H1 (cell line): ENCODE measurements at regions not wholly inside any gene's neighbourhood (a gene's known extent, or its start where the extent isn't known, plus 50 kb on each side); places are given as distances from the start of the nearest gene placed in this dataset.

Source experiments
- CTCF ChIA-PET: fragments of 300-600 bp; sonication (Branson Sonifier 250); formaldehyde crosslinking; loops from one replicate; lab custom pipeline; 2021; ENCODE audit not compliant: partially characterized antibody; lab: Charles Lee
- POLR2A ChIA-PET: fragments of 300-600 bp; sonication (Branson Sonifier 250); formaldehyde crosslinking; loops from one replicate; lab custom pipeline; 2021; ENCODE audit warnings: inconsistent platforms; ENCODE audit not compliant: partially characterized antibody; lab: Charles Lee
- DNase-seq, 2 experiments: peaks; one replicate each; pipeline versions ENCODE4 v3.0.0 to v3.0.0-alpha.2; 2010 to 2022; ENCODE audit warnings: low spot score in 2 of 2, low read depth in 1 of 2, mixed read lengths in 1 of 2
- FAIRE-seq: peaks from 2 replicates; lab custom pipeline; 2011; peaks lifted over from hg19 to GRCh38; lab: Jason Lieb, UNC
- H2AFZ ChIP-seq: 2 replicates; pipeline ENCODE4 v1.8.1; 2012; ENCODE audit warnings: low read length, inconsistent platforms
- H2AK5ac ChIP-seq: 2 replicates; pipeline ENCODE4 v1.6.1; 2013; ENCODE audit warnings: low read depth, low read length
- H2BK120ac ChIP-seq: replicated peaks from 2 replicates; pipeline ENCODE3; 2013; ENCODE audit warnings: low read depth, low read length, inconsistent platforms
- H2BK12ac ChIP-seq: 2 replicates; pipeline ENCODE4 v1.6.1; 2013; ENCODE audit warnings: low read depth, low read length
- H2BK15ac ChIP-seq: 2 replicates; pipeline ENCODE4 v1.6.1; 2013; ENCODE audit warnings: low read length
- H2BK20ac ChIP-seq: 2 replicates; pipeline ENCODE4 v1.6.1; 2013; ENCODE audit warnings: low read length
- H2BK5ac ChIP-seq: 2 replicates; pipeline ENCODE4 v1.6.1; 2013; ENCODE audit warnings: low read depth, low read length
- H3K14ac ChIP-seq: 2 replicates; pipeline ENCODE4 v1.6.1; 2013; ENCODE audit warnings: inconsistent platforms; ENCODE audit not compliant: insufficient read length
- H3K18ac ChIP-seq: 2 replicates; pipeline ENCODE4 v1.6.1; 2013; ENCODE audit warnings: low read length; ENCODE audit errors: extremely low read depth
- H3K23ac ChIP-seq: 2 replicates; pipeline ENCODE4 v1.6.1; 2013; ENCODE audit warnings: inconsistent platforms; ENCODE audit not compliant: insufficient read length
- H3K23me2 ChIP-seq: 2 replicates; pipeline ENCODE4 v1.6.1; 2013; ENCODE audit warnings: low read depth, low read length
- H3K27ac ChIP-seq: 2 replicates; pipeline ENCODE4 v1.6.1; 2011; ENCODE audit warnings: low read depth, low read length, inconsistent platforms
- H3K27me3 ChIP-seq, 4 experiments: replicated peaks in 1 of 4; 1 replicate in 1 of 4; 2 replicates in 3 of 4; pipeline versions ENCODE4 v1.6.1 to v1.8.1; 2011 to 2013; ENCODE audit warnings: low read length in 3 of 4, mild to moderate bottlenecking in 3 of 4, inconsistent platforms in 2 of 4, mixed read lengths in 2 of 4, moderate library complexity in 1 of 4; ENCODE audit not compliant: control insufficient read depth in 3 of 4, insufficient read depth in 3 of 4; ENCODE audit errors: extremely low read depth in 1 of 4
- H3K36me3 ChIP-seq, 4 experiments: 2 replicates each; pipeline versions ENCODE4 v1.6.1 to v1.8.1; 2011 to 2013; ENCODE audit warnings: mild to moderate bottlenecking in 4 of 4, low read length in 3 of 4, moderate library complexity in 2 of 4, control low read depth in 1 of 4, inconsistent platforms in 1 of 4; ENCODE audit not compliant: insufficient read depth in 4 of 4, control insufficient read depth in 2 of 4
- H3K4ac ChIP-seq: replicated peaks from 2 replicates; pipeline ENCODE3; 2013; ENCODE audit warnings: low read length, low read depth, mixed read lengths, inconsistent platforms; ENCODE audit not compliant: insufficient read length
- H3K4me1 ChIP-seq, 4 experiments: replicated peaks in 1 of 4; 1 replicate in 1 of 4; 2 replicates in 3 of 4; pipeline versions ENCODE4 v1.6.1 to v1.8.1; 2011 to 2013; ENCODE audit warnings: low read length in 3 of 4, inconsistent platforms in 2 of 4, mixed read lengths in 1 of 4; ENCODE audit not compliant: insufficient read depth in 4 of 4, control insufficient read depth in 3 of 4
- H3K4me2 ChIP-seq, 2 experiments: 2 replicates each; pipeline versions ENCODE4 v1.6.1 to v1.8.1; 2011 to 2013; ENCODE audit warnings: low read depth in 2 of 2, low read length in 2 of 2, control low read depth in 1 of 2, inconsistent platforms in 1 of 2, mild to moderate bottlenecking in 1 of 2; ENCODE audit not compliant: insufficient read depth in 1 of 2
- H3K4me3 ChIP-seq, 4 experiments: fragments of 200-600, 300-600 bp in 1 of 4; sonication (generic), shearing (Covaris generic), sonication (Bioruptor Twin) in 1 of 4; 2 replicates each; pipeline versions ENCODE4 v1.5.1 to v1.8.1; 2011 to 2016; ENCODE audit warnings: low read length in 4 of 4, low read depth in 3 of 4, control low read depth in 2 of 4, inconsistent platforms in 2 of 4, mild to moderate bottlenecking in 2 of 4, mixed read lengths in 1 of 4, moderate library complexity in 1 of 4; ENCODE audit not compliant: insufficient read depth in 2 of 4; ENCODE audit errors: extremely low read depth in 1 of 4
- H3K56ac ChIP-seq: replicated peaks from 2 replicates; pipeline ENCODE3; 2013; ENCODE audit warnings: low read depth, mild to moderate bottlenecking, mixed read lengths, low read length, inconsistent platforms; ENCODE audit not compliant: insufficient read length
- H3K79me1 ChIP-seq: 2 replicates; pipeline ENCODE4 v1.6.1; 2013; ENCODE audit warnings: low read depth, low read length, control low read depth
- H3K79me2 ChIP-seq, 2 experiments: 2 replicates each; pipeline versions ENCODE4 v1.6.1 to v1.8.1; 2012 to 2013; ENCODE audit warnings: low read length in 2 of 2, mild to moderate bottlenecking in 2 of 2, inconsistent platforms in 1 of 2; ENCODE audit not compliant: insufficient read depth in 2 of 2, control insufficient read depth in 1 of 2
- H3K9ac ChIP-seq, 4 experiments: replicated peaks in 1 of 4; 1 replicate in 1 of 4; 2 replicates in 3 of 4; pipeline versions ENCODE4 v1.6.1 to v1.8.1; 2011 to 2013; ENCODE audit warnings: low read depth in 3 of 4, low read length in 3 of 4, control low read depth in 2 of 4, mild to moderate bottlenecking in 2 of 4, moderate library complexity in 2 of 4, inconsistent platforms in 1 of 4; ENCODE audit errors: extremely low read depth in 1 of 4
- H3K9me3 ChIP-seq, 2 experiments: 2 replicates each; pipeline versions ENCODE4 v1.6.1 to v1.8.1; 2012 to 2013; ENCODE audit warnings: mild to moderate bottlenecking in 2 of 2, moderate library complexity in 2 of 2, control low read depth in 1 of 2, inconsistent platforms in 1 of 2, low read depth in 1 of 2, low read length in 1 of 2, mixed read lengths in 1 of 2; ENCODE audit not compliant: insufficient read depth in 2 of 2
- H4K20me1 ChIP-seq, 2 experiments: replicated peaks in 1 of 2; 2 replicates each; pipeline versions ENCODE3 to v1.8.1; 2011 to 2013; ENCODE audit warnings: inconsistent platforms in 2 of 2, low read length in 2 of 2, mild to moderate bottlenecking in 1 of 2; ENCODE audit not compliant: insufficient read depth in 2 of 2, control insufficient read depth in 1 of 2
- H4K5ac ChIP-seq: 2 replicates; pipeline ENCODE4 v1.6.1; 2013; ENCODE audit warnings: low read length, low read depth, mixed read lengths, inconsistent platforms; ENCODE audit not compliant: insufficient read length
- H4K8ac ChIP-seq: 2 replicates; pipeline ENCODE4 v1.8.0; 2013; ENCODE audit warnings: mild to moderate bottlenecking, moderate library complexity, low read length, inconsistent platforms; ENCODE audit not compliant: insufficient read depth; ENCODE audit errors: extremely low read depth
- H4K91ac ChIP-seq: replicated peaks from 2 replicates; pipeline ENCODE3; 2013; ENCODE audit warnings: low read length, mixed read lengths, inconsistent platforms; ENCODE audit not compliant: insufficient read length
- E2F6 ChIP-seq: IDR thresholded peaks from 2 replicates; pipeline ENCODE4 v1.6.1; 2012; ENCODE audit warnings: inconsistent platforms
- EP300 ChIP-seq, 2 experiments: IDR thresholded peaks; 1 replicate in 1 of 2; 2 replicates in 1 of 2; pipeline ENCODE4 v1.6.1; 2011 to 2012; ENCODE audit warnings: low read depth in 2 of 2, low read length in 2 of 2, mild to moderate bottlenecking in 2 of 2, borderline replicate concordance in 1 of 2, inconsistent platforms in 1 of 2, moderate library complexity in 1 of 2
- HDAC2 ChIP-seq, 2 experiments: fragments of 300-600 bp in 1 of 2; sonication (generic) in 1 of 2; IDR thresholded peaks; 2 replicates each; pipeline ENCODE4 v1.6.1; 2011 to 2012; ENCODE audit warnings: low read depth in 2 of 2, low read length in 2 of 2, mild to moderate bottlenecking in 2 of 2, moderate library complexity in 2 of 2, borderline replicate concordance in 1 of 2, inconsistent platforms in 1 of 2
- HDAC6 ChIP-seq: IDR thresholded peaks from one replicate; pipeline ENCODE4 v1.7.1; 2012; ENCODE audit warnings: low read depth, mild to moderate bottlenecking, inconsistent platforms, low read length, moderate library complexity
- KDM1A ChIP-seq: fragments of 200-600, 300-600 bp; sonication (generic); IDR thresholded peaks from 2 replicates; pipeline ENCODE4 v1.7.1; 2016; ENCODE audit warnings: mild to moderate bottlenecking, low read length, borderline replicate concordance
- KDM4A ChIP-seq: IDR thresholded peaks from one replicate; pipeline ENCODE4 v1.7.1; 2012; ENCODE audit warnings: low read depth, mild to moderate bottlenecking, moderate library complexity, low read length, inconsistent platforms; ENCODE audit not compliant: severe bottlenecking
- KDM5A ChIP-seq: fragments of 200-600 bp; IDR thresholded peaks from 2 replicates; pipeline ENCODE4 v1.7.1; 2012; ENCODE audit warnings: mild to moderate bottlenecking, low read length, inconsistent platforms, mixed read lengths
- MAFK ChIP-seq: IDR thresholded peaks from 2 replicates; pipeline ENCODE4 v1.6.1; 2012; ENCODE audit warnings: low read depth, mild to moderate bottlenecking, improper control_type of control experiment, low read length
- NRF1 ChIP-seq: IDR thresholded peaks from 2 replicates; pipeline ENCODE4 v1.6.1; 2011; ENCODE audit warnings: mild to moderate bottlenecking, low read depth, low read length, improper control_type of control experiment
- POLR2A ChIP-seq, 2 experiments: IDR thresholded peaks; 1 replicate in 1 of 2; 2 replicates in 1 of 2; pipeline ENCODE4 v1.6.1; 2011; ENCODE audit warnings: low read depth in 2 of 2, low read length in 2 of 2, mild to moderate bottlenecking in 2 of 2; ENCODE audit errors: control extremely low read depth in 1 of 2
- SP2 ChIP-seq: IDR thresholded peaks from 2 replicates; pipeline ENCODE4 v1.6.1; 2012; ENCODE audit warnings: mild to moderate bottlenecking, low read length, inconsistent platforms
- TBP ChIP-seq: IDR thresholded peaks from 2 replicates; pipeline ENCODE4 v1.6.1; 2011; ENCODE audit warnings: low read depth, low read length, improper control_type of control experiment
- WGBS, 2 experiments: shearing (Covaris generic) in 1 of 2; methylation state at CpG; one replicate each; pipeline versions ENCODE4 v1.1.6 to v1.1.7; 2013 to 2015; ENCODE audit warnings: low lambda C conversion rate in 2 of 2, mixed read lengths in 2 of 2, inconsistent platforms in 1 of 2, low coverage in 1 of 2, missing lambda C conversion rate in 1 of 2; ENCODE audit not compliant: insufficient replicate concordance in 2 of 2, insufficient coverage in 1 of 2, insufficient read length in 1 of 2; ENCODE audit errors: extremely low coverage in 1 of 2, missing lambda C conversion rate in 1 of 2; 5-methylcytosine and 5-hydroxymethylcytosine counted together

GRCh38 chr6:4606821-4607704, 169.1 kb upstream of the CDYL start:
- Histone ChIP-seq H3K14ac (no peak overlapping the region), H3K4me2 (no peak overlapping the region), H3K9me3 (no peaks in the 10 kb centered on the region), H2BK5ac (no peak overlapping the region), H3K23me2 (no peaks in the 10 kb centered on the region), H3K27ac (no peak overlapping the region), H3K9ac (no peak overlapping the region), H2BK20ac (no peak overlapping the region), H3K56ac (no peak overlapping the region), H4K5ac (no peak overlapping the region), H4K20me1 (no peaks in the 10 kb centered on the region), H4K8ac (no peak overlapping the region), H4K91ac (no peak overlapping the region), H3K23ac (no peak overlapping the region), H2AK5ac (no peak overlapping the region), H3K4ac (no peak overlapping the region), H2AFZ (no peak overlapping the region; the same call in 1 of the 2 replicates), H2BK15ac (no peak overlapping the region), H3K36me3 (no peaks in the 10 kb centered on the region), H3K4me1 (no peaks in the 10 kb centered on the region), H2BK120ac (no peak overlapping the region), H3K27me3 (no peaks in the 10 kb centered on the region; a peak in 1 of 7 replicates), H3K4me3 (no peak overlapping the region), H2BK12ac (no peak overlapping the region), H3K79me1 (no peaks in the 10 kb centered on the region), H3K79me2 (no peaks in the 10 kb centered on the region), H3K18ac (no peak overlapping the region)
- POLR2A ChIA-PET: no interaction called here
- DNase-seq (no peak), FAIRE-seq (no peak)
- CTCF ChIA-PET: interaction anchor here (1.2 to 1.4 kb wide), 2 partner anchors 25 to 241 kb away, joined by 4 read pairs; no protein-coding TSS in a partner anchor
- no peak for TF ChIP-seq KDM5A
- TF ChIP-seq HDAC6: no peak
- TF ChIP-seq KDM1A: no peak
- TF ChIP-seq EP300 (IDR thresholded peaks at IDR 0.05; ENCODE audit: borderline replicate concordance in 1 of 2, low read depth in 2 of 2, low read length in 2 of 2): no peak
- TF ChIP-seq TBP: no peak
- TF ChIP-seq NRF1: no peak
- TF ChIP-seq KDM4A: no peak
- no peak for TF ChIP-seq MAFK
- TF ChIP-seq E2F6: no peak
- no peak for TF ChIP-seq HDAC2 (IDR thresholded peaks at IDR 0.05; ENCODE audit: borderline replicate concordance in 1 of 2, low read depth in 2 of 2, low read length in 2 of 2)
- no peak for TF ChIP-seq SP2
- no peak for TF ChIP-seq POLR2A (IDR thresholded peaks at IDR 0.05; ENCODE audit: control extremely low read depth in 1 of 2, low read depth in 2 of 2, low read length in 2 of 2)
- WGBS, 2 experiments: 92% methylated on average over 17 of the region's 17 CpGs; no CpG with 5 or more reads in 1 of the 2 experiments
